ENCODE measurements at regions not wholly inside any gene's neighbourhood (a gene's known extent, or its start where the extent isn't known, plus 50 kb on each side); places are given as distances from the start of the nearest gene placed in this dataset.

DNA sequence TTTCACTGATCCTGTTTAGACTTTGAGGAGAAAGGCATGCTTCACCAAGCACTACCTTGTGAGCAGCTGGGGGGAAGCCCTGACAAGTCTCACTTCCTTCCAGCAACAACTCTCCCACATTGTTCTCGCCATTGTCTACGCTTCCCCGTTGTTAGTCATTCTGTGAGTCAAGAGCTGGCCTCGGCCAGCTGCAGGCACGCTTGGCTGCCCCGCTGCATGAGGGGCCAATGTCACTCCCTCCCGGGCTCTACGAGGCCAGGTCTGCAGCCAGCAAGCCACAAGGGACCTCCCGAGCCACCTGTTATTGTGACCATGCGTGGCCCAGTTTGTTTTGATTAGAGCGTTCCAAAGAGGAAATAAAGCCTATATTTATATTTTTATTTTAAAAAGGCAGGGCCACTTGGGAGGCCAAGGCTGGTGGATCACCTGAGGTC lies 220.9 kb downstream of the FOXO1 start (continued):
- TF ChIP-seq HSF1 (IDR thresholded peaks at IDR 0.05; ENCODE audit: low read depth, low read length) = no peak
- TF ChIP-seq HCFC1 (IDR thresholded peaks at IDR 0.05; ENCODE audit: low read length) = no peak
- peak; percentile 98 for TF ChIP-seq RCOR1 (conservative IDR thresholded peaks at IDR 0.05; ENCODE audit: low read depth, low read length)
- peak; percentile 82 for TF ChIP-seq PML (IDR thresholded peaks at IDR 0.05; ENCODE audit: low read length)
- TF ChIP-seq, protein P1, sequence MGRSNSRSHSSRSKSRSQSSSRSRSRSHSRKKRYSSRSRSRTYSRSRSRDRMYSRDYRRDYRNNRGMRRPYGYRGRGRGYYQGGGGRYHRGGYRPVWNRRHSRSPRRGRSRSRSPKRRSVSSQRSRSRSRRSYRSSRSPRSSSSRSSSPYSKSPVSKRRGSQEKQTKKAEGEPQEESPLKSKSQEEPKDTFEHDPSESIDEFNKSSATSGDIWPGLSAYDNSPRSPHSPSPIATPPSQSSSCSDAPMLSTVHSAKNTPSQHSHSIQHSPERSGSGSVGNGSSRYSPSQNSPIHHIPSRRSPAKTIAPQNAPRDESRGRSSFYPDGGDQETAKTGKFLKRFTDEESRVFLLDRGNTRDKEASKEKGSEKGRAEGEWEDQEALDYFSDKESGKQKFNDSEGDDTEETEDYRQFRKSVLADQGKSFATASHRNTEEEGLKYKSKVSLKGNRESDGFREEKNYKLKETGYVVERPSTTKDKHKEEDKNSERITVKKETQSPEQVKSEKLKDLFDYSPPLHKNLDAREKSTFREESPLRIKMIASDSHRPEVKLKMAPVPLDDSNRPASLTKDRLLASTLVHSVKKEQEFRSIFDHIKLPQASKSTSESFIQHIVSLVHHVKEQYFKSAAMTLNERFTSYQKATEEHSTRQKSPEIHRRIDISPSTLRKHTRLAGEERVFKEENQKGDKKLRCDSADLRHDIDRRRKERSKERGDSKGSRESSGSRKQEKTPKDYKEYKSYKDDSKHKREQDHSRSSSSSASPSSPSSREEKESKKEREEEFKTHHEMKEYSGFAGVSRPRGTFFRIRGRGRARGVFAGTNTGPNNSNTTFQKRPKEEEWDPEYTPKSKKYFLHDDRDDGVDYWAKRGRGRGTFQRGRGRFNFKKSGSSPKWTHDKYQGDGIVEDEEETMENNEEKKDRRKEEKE (IDR thresholded peaks at IDR 0.05) = no peak
- peak; percentile 93 for TF ChIP-seq MEF2A (IDR thresholded peaks at IDR 0.05; ENCODE audit: insufficient read depth, low read depth, low read length)
- peak; percentile 83 for TF ChIP-seq ZSCAN29 (IDR thresholded peaks at IDR 0.05)
- TF ChIP-seq ATF7 (IDR thresholded peaks at IDR 0.05; ENCODE audit: low read depth) = peak; percentile 90
- TF ChIP-seq RELA (IDR thresholded peaks at IDR 0.05; ENCODE audit: borderline replicate concordance, partially characterized antibody) = peak; percentile 97
- peak; percentile 41; the same call in 1 of the 2 replicates for TF ChIP-seq RAD51 (IDR thresholded peaks at IDR 0.05)
- no peak for TF ChIP-seq WRNIP1 (IDR thresholded peaks at IDR 0.05; ENCODE audit: borderline replicate concordance, low read depth, low read length)
- peak; percentile 89 for TF ChIP-seq SP1 (IDR thresholded peaks at IDR 0.05; ENCODE audit: low read depth, low read length)
- TF ChIP-seq, protein P2, sequence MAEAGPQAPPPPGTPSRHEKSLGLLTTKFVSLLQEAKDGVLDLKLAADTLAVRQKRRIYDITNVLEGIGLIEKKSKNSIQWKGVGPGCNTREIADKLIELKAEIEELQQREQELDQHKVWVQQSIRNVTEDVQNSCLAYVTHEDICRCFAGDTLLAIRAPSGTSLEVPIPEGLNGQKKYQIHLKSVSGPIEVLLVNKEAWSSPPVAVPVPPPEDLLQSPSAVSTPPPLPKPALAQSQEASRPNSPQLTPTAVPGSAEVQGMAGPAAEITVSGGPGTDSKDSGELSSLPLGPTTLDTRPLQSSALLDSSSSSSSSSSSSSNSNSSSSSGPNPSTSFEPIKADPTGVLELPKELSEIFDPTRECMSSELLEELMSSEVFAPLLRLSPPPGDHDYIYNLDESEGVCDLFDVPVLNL (IDR thresholded peaks at IDR 0.05; ENCODE audit: low read depth, low read length) = no peak
- TF ChIP-seq BRCA1 (IDR thresholded peaks at IDR 0.05; ENCODE audit: low read depth, low read length) = no peak
- TF ChIP-seq SRF (IDR thresholded peaks at IDR 0.05; ENCODE audit: low read depth in 2 of 2, low read length in 2 of 2) = peak in 1 of 2 experiments; percentile 73; a peak in 2 of 4 replicates
- no peak for TF ChIP-seq NFXL1 (IDR thresholded peaks at IDR 0.05; ENCODE audit: borderline replicate concordance)
- no peak for TF ChIP-seq ASH2L (IDR thresholded peaks at IDR 0.05; ENCODE audit: borderline replicate concordance, low read depth)
- peak; percentile 100 for TF ChIP-seq SPI1 (IDR thresholded peaks at IDR 0.05; ENCODE audit: borderline replicate concordance, insufficient read depth, low read depth, low read length)
- peak; percentile 85 for TF ChIP-seq ZNF24 (IDR thresholded peaks at IDR 0.05)
- TF ChIP-seq CHD2 (IDR thresholded peaks at IDR 0.05; ENCODE audit: borderline replicate concordance, low read depth, low read length) = peak; percentile 91
- TF ChIP-seq, protein P3, sequence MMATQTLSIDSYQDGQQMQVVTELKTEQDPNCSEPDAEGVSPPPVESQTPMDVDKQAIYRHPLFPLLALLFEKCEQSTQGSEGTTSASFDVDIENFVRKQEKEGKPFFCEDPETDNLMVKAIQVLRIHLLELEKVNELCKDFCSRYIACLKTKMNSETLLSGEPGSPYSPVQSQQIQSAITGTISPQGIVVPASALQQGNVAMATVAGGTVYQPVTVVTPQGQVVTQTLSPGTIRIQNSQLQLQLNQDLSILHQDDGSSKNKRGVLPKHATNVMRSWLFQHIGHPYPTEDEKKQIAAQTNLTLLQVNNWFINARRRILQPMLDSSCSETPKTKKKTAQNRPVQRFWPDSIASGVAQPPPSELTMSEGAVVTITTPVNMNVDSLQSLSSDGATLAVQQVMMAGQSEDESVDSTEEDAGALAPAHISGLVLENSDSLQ (IDR thresholded peaks at IDR 0.05) = peak; percentile 72
- no peak for TF ChIP-seq SREBF2 (IDR thresholded peaks at IDR 0.05; ENCODE audit: low read length)
- peak; percentile 100 for TF ChIP-seq FOXM1 (IDR thresholded peaks at IDR 0.05; ENCODE audit: low read depth, low read length)
- TF ChIP-seq KLF5 (IDR thresholded peaks at IDR 0.05; ENCODE audit: partially characterized antibody) = peak; percentile 90
- peak; percentile 99 for TF ChIP-seq GATAD2B (conservative IDR thresholded peaks at IDR 0.05; ENCODE audit: low read depth)
- peak; percentile 37; the same call in 1 of the 2 replicates for TF ChIP-seq SMC3 (IDR thresholded peaks at IDR 0.05; ENCODE audit: borderline replicate concordance, low read length)
- TF ChIP-seq RBBP5 (conservative IDR thresholded peaks at IDR 0.05) = no peak
